ENCODE measurements at regions not wholly inside any gene's neighbourhood (a gene's known extent, or its start where the extent isn't known, plus 50 kb on each side); places are given as distances from the start of the nearest gene placed in this dataset.

- DNase-seq (ENCODE audit: low read depth) = no peak
These were observed 626.5 kb downstream of the IRX1 start for GRCh38 chr5:4222147-4222546.

- no peak for DNase-seq (ENCODE audit: low read depth)
These were observed 627.2 kb downstream of the IRX1 start for GRCh38 chr5:4222821-4223220.

GRCh38 chr5:4225741-4226140 is 630.1 kb downstream of the IRX1 start:
- no peak for DNase-seq (ENCODE audit: low read depth)

GRCh38 chr5:4226565-4226964 is 630.9 kb downstream of the IRX1 start:
- no peak for DNase-seq (ENCODE audit: low read depth)

GRCh38 chr5:4228708-4229107 is 633.1 kb downstream of the IRX1 start:
- DNase-seq (ENCODE audit: low read depth) = no peak

- DNase-seq (ENCODE audit: low read depth) = no peak
These were observed 634.0 kb downstream of the IRX1 start for GRCh38 chr5:4229414-4230292.

- DNase-seq (ENCODE audit: low read depth) = no peak
These were observed 634.8 kb downstream of the IRX1 start for GRCh38 chr5:4230471-4230785.

GRCh38 chr5:4230786-4231641 is 635.4 kb downstream of the IRX1 start:
- DNase-seq (ENCODE audit: low read depth) = no peak

GRCh38 chr5:4232084-4232483 is 636.5 kb downstream of the IRX1 start:
- DNase-seq (ENCODE audit: low read depth) = no peak

- DNase-seq (ENCODE audit: low read depth) = no peak
These were observed 638.0 kb downstream of the IRX1 start for GRCh38 chr5:4233671-4234070.

- no peak for DNase-seq (ENCODE audit: low read depth)
These were observed 648.0 kb downstream of the IRX1 start for GRCh38 chr5:4243479-4244264.

GRCh38 chr5:4244306-4244705 is 648.7 kb downstream of the IRX1 start:
- DNase-seq (ENCODE audit: low read depth) = no peak

GRCh38 chr5:4245076-4245475 is 649.4 kb downstream of the IRX1 start:
- no peak for DNase-seq (ENCODE audit: low read depth)

- DNase-seq (ENCODE audit: low read depth) = no peak
These were observed 649.9 kb downstream of the IRX1 start for GRCh38 chr5:4245511-4245910.

- DNase-seq (ENCODE audit: low read depth) = no peak
These were observed 650.8 kb downstream of the IRX1 start for GRCh38 chr5:4246447-4246846.

- DNase-seq (ENCODE audit: low read depth) = no peak
These were observed 654.6 kb downstream of the IRX1 start for GRCh38 chr5:4250254-4250653.

GRCh38 chr5:4252385-4252784 is 656.8 kb downstream of the IRX1 start:
- DNase-seq (ENCODE audit: low read depth) = no peak

- DNase-seq (ENCODE audit: low read depth) = no peak
These were observed 659.1 kb downstream of the IRX1 start for GRCh38 chr5:4254736-4255135.

- no peak for DNase-seq (ENCODE audit: low read depth)
These were observed 659.8 kb downstream of the IRX1 start for GRCh38 chr5:4255441-4255840.

- no peak for DNase-seq (ENCODE audit: low read depth)
These were observed 662.5 kb downstream of the IRX1 start for GRCh38 chr5:4258170-4258569.

GRCh38 chr5:4271193-4271592 is 675.6 kb downstream of the IRX1 start:
- DNase-seq (ENCODE audit: low read depth) = no peak

GRCh38 chr5:4275232-4275631 is 679.6 kb downstream of the IRX1 start:
- no peak for DNase-seq (ENCODE audit: low read depth)

Data from LHCN-M2 (cell line).